Neural progenitor cell (in vitro differentiated cells): ENCODE measurements at regions not wholly inside any gene's neighbourhood (a gene's known extent, or its start where the extent isn't known, plus 50 kb on each side); places are given as distances from the start of the nearest gene placed in this dataset.
"Not testable (repeated sequence)": the region's sequence is repeated elsewhere in the genome, so short reads cannot be mapped to it uniquely, and the experiment has no call there.

Experiments used
- CTCF ChIP-seq: fragments of 200-600 bp; sonication (generic); IDR thresholded peaks from 2 replicates; pipeline ENCODE4 v1.5.1; 2017; ENCODE audit warnings: antibody characterized with exemption, mild to moderate bottlenecking
- EZH2phosphoT487 ChIP-seq: fragments of 200-600 bp; sonication (generic); IDR thresholded peaks from 2 replicates; pipeline ENCODE4 v1.6.1; 2017; ENCODE audit warnings: antibody characterized with exemption

- TF ChIP-seq CTCF, EZH2phosphoT487: not testable (repeated sequence)
Measured at GRCh38 chr2:186354160-186354559, 131.9 kb upstream of the ZC3H15 start.
